Stimulated activated CD8-positive, alpha-beta memory T cell treated with anti-CD3 and anti-CD28 coated beads, Interleukin-15, amount 100 ng/mL, for 48 hours (primary cell): ENCODE measurements at regions not wholly inside any gene's neighbourhood (a gene's known extent, or its start where the extent isn't known, plus 50 kb on each side); places are given as distances from the start of the nearest gene placed in this dataset.
"Not testable (repeated sequence)": the region's sequence is repeated elsewhere in the genome, so short reads cannot be mapped to it uniquely, and the experiment has no call there.

Experiments
- DNase-seq, 2 donors: peaks; one replicate each; pipeline ENCODE4 v3.0.0-alpha.2; 2020; ENCODE audit warnings: low read depth in 2 of 2

DNA sequence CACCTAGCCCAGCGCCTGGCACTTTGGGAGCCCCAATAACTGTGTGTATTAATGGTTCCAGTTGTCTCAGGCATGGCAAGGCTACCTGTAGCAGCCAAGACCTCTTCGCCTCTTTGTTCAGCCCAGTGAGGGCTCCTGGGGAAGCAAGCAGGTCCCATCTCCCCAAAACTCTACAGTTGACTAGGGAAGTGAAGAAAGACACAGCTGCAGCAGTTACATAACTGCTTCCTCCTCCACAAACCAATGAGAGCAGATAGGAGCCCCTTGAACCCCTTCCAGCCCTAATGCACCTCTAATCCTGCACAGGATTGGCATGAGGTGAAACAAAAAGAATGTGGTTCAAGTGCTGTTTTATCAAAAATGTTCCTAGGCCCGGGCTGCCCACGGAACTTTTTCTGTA, 100.5 kb downstream of the SYF2 start:
- no peak for DNase-seq

GRCh38 chr1:25130895-25131294, 101.4 kb downstream of the SYF2 start:
- no peak for DNase-seq

GRCh38 chr1:25129380-25129779, 102.9 kb downstream of the SYF2 start:
- no peak for DNase-seq

DNA sequence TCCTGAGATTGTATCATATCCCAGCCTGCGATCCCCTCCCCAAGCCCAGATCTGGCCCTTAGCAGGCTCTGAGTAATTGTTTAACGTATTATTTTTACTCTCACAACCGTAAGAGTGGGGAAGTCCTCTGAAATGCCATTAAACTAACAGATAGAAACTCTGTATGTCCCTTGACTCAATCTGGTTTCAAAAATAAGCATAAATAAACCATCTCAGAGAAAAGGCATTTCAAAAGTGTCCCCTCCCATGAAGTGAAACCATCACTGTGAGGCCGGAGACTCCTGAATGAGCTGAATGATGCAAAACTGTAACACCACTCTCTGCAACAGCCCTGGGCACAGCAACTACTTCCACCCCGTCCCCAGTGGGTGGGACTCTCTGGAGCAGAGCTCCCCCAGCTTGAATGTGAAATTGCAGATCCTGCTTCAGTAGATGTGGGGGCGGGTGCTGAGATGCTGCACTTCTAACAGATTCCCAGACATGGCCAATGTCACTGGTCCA, 104.1 kb downstream of the SYF2 start:
- no peak for DNase-seq

DNA sequence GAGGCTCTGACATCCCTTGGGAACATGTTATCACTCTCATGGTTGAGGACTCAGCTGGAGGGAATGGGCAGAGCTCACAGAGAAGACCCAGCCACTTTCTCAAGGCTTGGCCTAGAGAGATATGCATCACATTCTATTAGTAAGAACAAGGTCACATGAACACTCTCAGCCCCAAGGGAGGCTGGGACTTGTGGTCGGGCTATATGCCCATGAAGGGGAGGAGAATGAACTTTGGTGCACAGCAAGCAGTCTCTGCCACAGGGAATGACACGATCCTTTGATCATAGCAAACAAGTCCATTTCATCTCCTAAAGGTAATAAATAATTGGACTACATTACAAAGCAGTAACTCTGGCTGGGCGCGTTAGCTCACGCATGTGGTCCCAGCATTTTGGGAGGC, 105.7 kb downstream of the SYF2 start:
- DNase-seq: no peak

DNA sequence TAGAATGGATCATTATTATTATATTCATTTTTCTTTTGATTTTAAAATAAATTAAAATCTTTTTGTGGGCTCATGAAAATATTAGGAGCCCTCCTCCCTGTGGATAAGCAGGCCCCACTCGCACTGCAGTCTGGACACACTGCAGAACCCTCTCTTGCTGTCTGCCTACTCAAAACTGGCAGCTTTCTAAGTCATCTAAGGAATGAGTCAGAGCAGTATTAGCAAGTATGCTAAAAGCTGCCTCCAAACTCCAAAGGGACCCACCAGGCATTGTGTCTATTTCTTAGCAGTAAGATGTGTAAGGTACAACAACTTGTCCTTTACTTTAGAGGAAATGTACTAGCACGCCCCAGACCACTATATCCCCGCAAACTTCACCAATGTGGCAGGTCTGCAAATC, 108.8 kb downstream of the SYF2 start:
- DNase-seq: no peak

GRCh38 chr1:25122747-25123146, 109.6 kb downstream of the SYF2 start:
- DNase-seq: no peak

DNA sequence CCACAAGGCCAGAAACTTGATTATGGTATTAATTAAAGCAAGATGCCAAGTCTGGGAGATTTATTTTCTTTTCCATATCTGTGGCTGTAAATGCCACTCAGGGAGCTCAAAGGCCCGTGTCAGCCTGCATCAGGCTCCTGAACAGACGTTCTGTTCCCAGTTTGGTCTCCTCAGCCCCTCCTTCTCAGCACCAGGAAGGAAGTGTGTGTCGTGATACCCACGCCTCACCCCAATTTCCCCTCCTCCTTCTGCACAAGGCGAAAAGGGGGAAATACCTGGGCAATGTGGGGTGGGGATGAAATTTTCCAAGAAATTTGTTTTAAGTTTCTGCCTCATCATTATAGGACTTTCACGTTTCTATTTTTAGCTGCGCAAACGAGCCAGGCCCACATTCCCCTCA, 112.0 kb downstream of the SYF2 start:
- DNase-seq: no peak

GRCh38 chr1:25118546-25118945, 113.8 kb downstream of the SYF2 start:
- DNase-seq: no peak

DNA sequence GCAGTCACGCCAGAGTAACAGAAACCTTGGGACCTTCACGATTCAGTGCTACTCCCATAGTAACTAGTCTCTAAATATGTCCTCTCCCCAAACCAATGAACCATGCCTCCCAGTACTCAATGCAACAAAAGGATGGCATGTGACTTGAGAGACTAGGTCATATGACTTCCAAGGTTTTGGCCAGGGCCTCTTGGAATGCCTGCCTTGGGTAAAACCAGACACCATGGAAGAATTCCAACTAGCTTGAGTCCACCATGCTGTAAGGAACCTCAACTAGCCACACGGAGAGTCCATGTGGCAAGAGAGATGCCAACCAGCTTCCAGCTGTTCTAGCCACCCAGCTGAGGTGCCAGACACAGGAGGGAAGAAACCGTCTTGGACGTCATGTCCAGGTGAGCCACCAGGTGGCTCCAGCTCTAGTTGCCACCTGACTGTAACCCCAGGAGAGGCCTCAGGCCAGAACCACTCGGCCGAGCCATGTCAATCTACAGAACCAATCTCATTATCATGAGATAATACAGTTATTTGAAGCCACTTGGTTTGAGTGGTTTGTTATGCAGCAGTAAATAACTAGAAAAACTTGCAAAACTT, 115.0 kb downstream of the SYF2 start:
- DNase-seq: no peak

- DNase-seq: no peak
Measured at GRCh38 chr1:25116832-25117231, 115.5 kb downstream of the SYF2 start.

- not testable (repeated sequence) for DNase-seq
Measured at GRCh38 chr1:25116117-25116516, 116.2 kb downstream of the SYF2 start.

DNA sequence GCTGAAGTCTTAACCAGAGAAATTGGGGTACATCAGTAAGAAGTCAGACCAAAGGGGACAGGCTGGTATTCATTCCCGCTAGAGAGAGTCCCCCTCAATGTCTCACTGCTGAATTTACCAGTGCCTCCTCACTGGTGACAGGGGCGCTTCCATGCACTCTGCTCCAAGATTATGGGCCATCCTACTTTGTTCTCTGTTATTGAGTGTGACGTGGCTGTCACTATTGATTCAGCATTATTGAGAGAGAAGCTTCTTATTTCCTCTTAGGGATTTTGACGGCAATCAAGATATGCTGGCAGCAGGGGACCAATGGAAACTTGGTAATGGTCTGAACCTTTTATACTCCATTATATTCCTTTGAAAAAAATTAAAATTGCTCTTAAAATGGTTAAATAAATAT, 118.6 kb downstream of the SYF2 start:
- no peak for DNase-seq

DNA sequence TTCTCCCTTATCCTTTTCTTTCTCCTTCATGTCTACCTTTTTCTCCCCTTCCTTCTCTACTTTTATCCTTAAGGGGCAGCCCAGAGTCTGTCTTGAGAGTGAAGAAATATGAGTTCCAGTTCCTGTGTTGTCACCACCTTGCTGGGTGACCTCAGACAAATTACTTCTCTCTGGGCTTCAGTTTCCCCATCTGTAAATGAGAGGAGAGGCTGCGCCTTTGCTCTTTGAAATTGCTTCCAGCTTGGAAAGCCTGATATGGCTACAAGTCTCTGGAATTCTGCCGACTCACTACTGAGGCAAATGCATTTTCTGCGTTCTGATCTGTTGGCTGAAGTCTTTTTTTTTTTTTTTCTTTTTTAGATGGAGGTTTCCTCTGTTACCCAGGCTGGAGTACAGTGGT, 119.2 kb downstream of the SYF2 start:
- DNase-seq: no peak

- no peak for DNase-seq
Measured at GRCh38 chr1:25112400-25112799, 119.9 kb downstream of the SYF2 start.

GRCh38 chr1:25111706-25112105, 120.6 kb downstream of the SYF2 start:
- DNase-seq: no peak

DNA sequence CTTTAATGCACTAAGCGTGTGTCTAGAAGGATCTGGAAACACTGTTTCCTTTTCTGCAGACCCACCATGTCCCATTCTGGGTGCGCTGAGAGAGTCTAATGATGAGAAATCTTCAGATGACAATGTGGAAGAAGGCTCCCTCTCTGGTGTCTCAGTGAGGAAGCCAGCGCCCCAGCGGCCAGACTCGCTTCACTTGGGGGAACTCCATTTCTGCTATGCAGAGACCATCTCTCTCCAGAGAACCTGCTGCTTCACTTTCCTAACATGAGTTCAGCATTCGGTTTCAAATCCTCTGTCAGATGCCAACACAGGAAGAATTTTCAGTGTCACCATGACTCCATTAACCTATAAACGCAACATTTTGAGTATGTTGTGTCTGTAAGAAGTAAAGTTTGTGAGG, 121.8 kb downstream of the SYF2 start:
- no peak for DNase-seq

GRCh38 chr1:25110036-25110435, 122.3 kb downstream of the SYF2 start:
- no peak for DNase-seq

GRCh38 chr1:25109531-25109951, 122.8 kb downstream of the SYF2 start:
- DNase-seq: no peak

GRCh38 chr1:25107643-25108010, 124.7 kb downstream of the SYF2 start:
- DNase-seq: no peak

DNA sequence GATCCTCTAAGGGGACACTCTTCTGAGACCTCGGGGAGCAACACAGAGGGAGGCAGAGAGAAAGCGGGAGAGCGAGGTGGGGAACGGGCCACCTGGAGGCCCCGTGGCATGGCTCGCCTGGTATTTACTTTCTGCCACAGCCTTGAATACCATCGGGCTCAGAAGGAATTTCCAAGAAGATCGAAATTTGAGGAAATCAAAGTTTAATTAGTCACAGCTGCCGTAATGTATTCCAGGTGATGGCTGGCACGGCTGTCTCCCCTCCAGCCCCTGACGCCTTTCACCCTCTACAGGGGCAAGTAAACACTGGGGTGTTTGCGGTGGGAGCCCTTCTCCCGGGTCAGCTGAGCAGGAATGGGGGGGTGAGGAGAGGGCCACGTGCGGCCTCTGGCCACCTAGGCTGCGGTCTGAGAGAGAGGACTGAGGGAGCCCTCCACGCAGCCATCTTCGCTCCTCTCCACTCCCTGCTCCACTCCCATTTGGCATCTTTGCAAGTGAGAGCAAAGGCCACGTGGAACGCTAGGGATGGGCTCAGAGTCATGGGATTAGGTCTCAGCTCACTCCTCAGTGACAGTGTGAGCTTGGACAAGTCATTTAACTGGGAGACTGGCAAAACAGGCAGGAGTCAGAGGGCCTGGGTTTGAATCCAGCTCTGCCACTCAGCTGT, 125.2 kb downstream of the SYF2 start:
- DNase-seq: no peak

DNA sequence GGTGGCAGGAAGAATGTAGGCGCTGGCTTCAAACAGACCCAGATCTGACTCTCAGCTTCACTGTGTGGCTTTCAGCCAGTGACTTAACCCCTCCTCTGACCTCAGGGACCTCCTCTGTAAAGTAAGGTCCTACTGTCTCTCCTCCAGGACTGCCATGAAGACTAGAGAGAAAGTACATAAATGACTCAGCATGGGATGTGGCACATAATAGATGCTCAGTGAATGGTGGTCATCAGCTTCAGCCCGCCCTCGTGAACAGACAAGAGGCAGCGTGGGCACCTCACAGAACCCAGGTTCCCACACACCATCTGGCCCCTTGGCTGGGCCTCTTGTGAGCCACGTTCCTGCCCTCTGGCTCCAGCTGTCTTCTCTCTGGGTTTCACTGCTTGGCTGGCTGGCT, 126.0 kb downstream of the SYF2 start:
- peak in 1 of 2 donors; percentile 31 for DNase-seq

DNA sequence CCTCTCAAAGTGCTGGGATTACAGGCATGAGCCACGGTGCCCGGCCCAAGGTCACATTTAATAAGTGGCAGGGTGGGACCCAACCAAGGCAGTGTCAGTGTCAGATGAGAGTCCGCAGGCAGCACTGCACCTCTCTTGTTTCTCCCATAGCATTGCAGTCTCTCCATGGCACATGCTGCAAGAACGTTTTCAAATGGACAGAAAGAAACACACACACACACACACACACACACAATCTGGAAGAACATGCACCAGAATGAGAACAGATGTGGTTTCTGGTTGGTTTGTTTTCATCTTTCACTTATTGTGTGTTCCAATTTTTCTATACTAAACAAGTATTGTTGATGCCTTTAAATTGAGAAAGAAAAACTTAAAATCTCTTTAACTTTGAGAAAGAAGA, 126.5 kb downstream of the SYF2 start:
- no peak for DNase-seq
